GM13977 (cell line): ENCODE measurements at regions not wholly inside any gene's neighbourhood (a gene's known extent, or its start where the extent isn't known, plus 50 kb on each side); places are given as distances from the start of the nearest gene placed in this dataset.

Experiments used
- DNase-seq: peaks from one replicate; pipeline ENCODE4 v3.0.0; 2012; ENCODE audit warnings: low spot score
- CTCF ChIP-seq: IDR thresholded peaks from 2 replicates; pipeline ENCODE4 v1.5.1; 2012; ENCODE audit warnings: mild to moderate bottlenecking, control low read depth; ENCODE audit not compliant: insufficient read depth; ENCODE audit errors: extremely low read depth, missing control alignments
- in situ Hi-C: fragments of 300-500 bp; cut with MboI; formaldehyde crosslinking; loops from one replicate; pipeline ENCODE4 v1.12.0; 2022; ENCODE audit warnings: low sequenced_read_pairs, low pct_unique_long_range_greater_than_20kb, mixed read lengths, inconsistent platforms; ENCODE audit not compliant: unreplicated experiment

GRCh38 chr12:87756111-87756510 is 273.1 kb downstream of the C12orf50 start:
- no peak for DNase-seq
- TF ChIP-seq CTCF, result no peak
- in situ Hi-C loops, result no loop called here

GRCh38 chr12:87728931-87729593 is 300.1 kb downstream of the C12orf50 start:
- no peak for DNase-seq

GRCh38 chr12:87720967-87721366 is 308.2 kb downstream of the C12orf50 start:
- no peak for TF ChIP-seq CTCF
- in situ Hi-C loops, result no loop called here
- DNase-seq, result no peak

More at GRCh38 chr12:87728931-87729593, 300.1 kb downstream of the C12orf50 start:
- no peak for TF ChIP-seq CTCF
- in situ Hi-C loops, result no loop called here

- in situ Hi-C loops, result no loop called here
- no peak for DNase-seq
- TF ChIP-seq CTCF, result no peak
These were observed 324.8 kb downstream of the C12orf50 start for GRCh38 chr12:87704374-87704773.

- no peak for TF ChIP-seq CTCF
- in situ Hi-C loops, result no loop called here
- DNase-seq, result no peak
These were observed 338.9 kb downstream of the C12orf50 start for GRCh38 chr12:87690236-87690810.

- TF ChIP-seq CTCF, result no peak
- in situ Hi-C loops, result no loop called here
- DNase-seq, result no peak
These were observed 340.0 kb downstream of the C12orf50 start for GRCh38 chr12:87689196-87689595.
